Esophagus squamous epithelium (tissue), 5 donors: ENCODE measurements at regions not wholly inside any gene's neighbourhood (a gene's known extent, or its start where the extent isn't known, plus 50 kb on each side); places are given as distances from the start of the nearest gene placed in this dataset.

Experiments used
- DNase-seq: peaks from one replicate; lab custom pipeline; 2025; lab: John Stamatoyannopoulos, UW
- H3K27ac ChIP-seq, 4 donors: fragments of 200-600 bp; sonication (generic); one replicate each; pipeline ENCODE4 v1.5.1; 2016 to 2019; ENCODE audit warnings: mild to moderate bottlenecking in 1 of 4
- H3K27me3 ChIP-seq, 4 donors: fragments of 200-600 bp; sonication (generic); 1 replicate in 3 of 4; 2 replicates in 1 of 4; pipeline versions ENCODE4 v1.5.1 to v1.6.0; 2017 to 2021; ENCODE audit warnings: antibody characterized with exemption in 1 of 4
- H3K36me3 ChIP-seq, 3 donors: fragments of 200-600 bp; sonication (generic); one replicate each; pipeline ENCODE4 v1.5.1; 2016 to 2019
- H3K4me1 ChIP-seq, 3 donors: fragments of 200-600 bp; sonication (generic); one replicate each; pipeline ENCODE4 v1.5.1; 2017 to 2019
- H3K4me3 ChIP-seq, 4 donors: fragments of 200-600 bp; sonication (generic); 1 replicate in 3 of 4; 2 replicates in 1 of 4; pipeline ENCODE4 v1.5.1; 2016 to 2019; ENCODE audit warnings: mild to moderate bottlenecking in 2 of 4, moderate library complexity in 1 of 4
- H3K9me3 ChIP-seq, 3 donors: fragments of 200-600 bp; sonication (generic); one replicate each; pipeline ENCODE4 v1.5.1; 2016 to 2019
- CTCF ChIP-seq, 6 experiments: fragments of 450-650 bp in 4 of 6; fragments of 200-600 bp in 2 of 6; sonication (generic) in 2 of 6; IDR thresholded peaks; one replicate each; pipeline ENCODE4 v1.5.1; 2016 to 2019; ENCODE audit warnings: antibody characterized with exemption in 6 of 6, mild to moderate bottlenecking in 4 of 6, moderate library complexity in 4 of 6
- POLR2A ChIP-seq, 4 donors: fragments of 450-650 bp; IDR thresholded peaks; one replicate each; pipeline ENCODE4 v1.6.1; 2017; ENCODE audit warnings: antibody characterized with exemption in 4 of 4, mild to moderate bottlenecking in 4 of 4, moderate library complexity in 3 of 4
- WGBS, 2 donors: methylation state at CpG; one replicate each; pipeline ENCODE4 v1.1.5; 2018; 5-methylcytosine and 5-hydroxymethylcytosine counted together
- intact Hi-C: fragments of 100-400 bp; cut with DNase I; formaldehyde crosslinking; loops from one replicate; pipeline ENCODE4 v1.15.0; 2022
- donor health status: DM: yes; HTN: yes; CAD: no.

DNA sequence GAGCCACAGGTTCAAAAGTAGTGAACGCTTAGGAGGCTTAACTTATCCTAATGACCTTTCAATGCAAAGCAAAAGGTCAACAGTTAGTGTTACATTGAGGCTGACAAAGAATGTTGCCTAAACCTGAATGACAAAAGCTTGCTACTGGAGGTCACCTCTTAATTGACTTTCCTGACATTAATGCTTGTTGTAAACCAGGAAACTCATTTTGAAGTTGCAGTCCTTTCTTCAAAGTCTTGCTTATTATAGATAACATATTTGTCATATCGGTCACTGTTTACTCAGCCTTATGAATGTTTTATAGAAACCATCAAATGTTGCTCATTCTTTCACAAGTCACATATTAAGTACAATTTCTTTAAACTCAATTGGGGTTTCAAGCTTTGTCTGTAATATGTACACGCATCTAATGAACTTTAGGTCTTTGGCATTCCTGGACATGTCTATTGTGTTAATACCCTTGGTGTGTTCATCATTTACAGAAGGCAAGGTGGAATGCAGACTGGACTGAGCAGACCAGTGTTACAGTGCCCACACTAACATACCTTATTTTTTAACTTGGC lies 488.2 kb upstream of the NECTIN3 start:
- 54 to 61% methylated on average over 3 of the region's 3 CpGs for WGBS, 2 donors
- Histone ChIP-seq H3K36me3 (no peaks in the 10 kb centered on the region), H3K27me3 (no peaks in the 10 kb centered on the region), H3K4me1 (no peaks in the 10 kb centered on the region), H3K4me3 (no peak overlapping the region), H3K9me3 (no peaks in the 10 kb centered on the region), H3K27ac (no peak overlapping the region)
- TF ChIP-seq POLR2A (IDR thresholded peaks at IDR 0.05) (no peak), CTCF (IDR thresholded peaks at IDR 0.05) (no peak)
- no peak for DNase-seq
- intact Hi-C loops, result no loop called here

DNA sequence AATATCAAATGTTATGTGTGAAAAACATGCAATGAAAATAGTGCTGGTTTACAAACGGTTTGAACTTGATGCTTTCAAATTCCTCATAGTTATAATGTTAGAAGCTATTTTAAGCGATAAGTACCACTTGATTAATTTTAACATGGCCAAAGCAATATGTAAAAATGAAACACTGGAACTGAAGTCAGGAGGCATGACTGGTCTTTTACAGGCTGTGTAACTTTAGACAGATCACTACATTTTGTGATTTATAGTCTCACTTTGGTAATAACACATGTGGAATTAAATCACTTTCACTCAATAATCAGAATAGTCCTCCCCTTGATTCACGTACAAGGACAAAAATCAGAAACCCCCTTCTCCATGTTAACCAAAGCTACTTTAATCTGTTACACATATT lies 482.7 kb upstream of the NECTIN3 start:
- Histone ChIP-seq H3K27me3 (no peaks in the 10 kb centered on the region), H3K36me3 (no peaks in the 10 kb centered on the region), H3K4me1 (no peaks in the 10 kb centered on the region), H3K9me3 (peaks cover 0 to 5% (median 0%) of the 10 kb centered on the region in 3 donors), H3K4me3 (no peak overlapping the region), H3K27ac (no peak overlapping the region)
- WGBS, 2 donors, result 43 to 59% methylated on average over 3 of the region's 3 CpGs
- no peak for DNase-seq
- TF ChIP-seq POLR2A (IDR thresholded peaks at IDR 0.05), result no peak
- no peak for TF ChIP-seq CTCF (IDR thresholded peaks at IDR 0.05)
- intact Hi-C loops, result no loop called here

- no peak overlapping the region for H3K4me3 ChIP-seq
- no peaks in the 10 kb centered on the region for H3K36me3 ChIP-seq
- H3K27ac ChIP-seq, result no peak overlapping the region
- intact Hi-C loops, result no loop called here
- TF ChIP-seq POLR2A (IDR thresholded peaks at IDR 0.05) (no peak), CTCF (IDR thresholded peaks at IDR 0.05) (no peak)
- H3K27me3 ChIP-seq, result no peaks in the 10 kb centered on the region
- DNase-seq, result no peak
- peaks cover 0 to 6% (median 0%) of the 10 kb centered on the region in 3 donors for H3K9me3 ChIP-seq
- H3K4me1 ChIP-seq, result no peaks in the 10 kb centered on the region
Measured at GRCh38 chr3:110589341-110589740, 482.3 kb upstream of the NECTIN3 start.

DNA sequence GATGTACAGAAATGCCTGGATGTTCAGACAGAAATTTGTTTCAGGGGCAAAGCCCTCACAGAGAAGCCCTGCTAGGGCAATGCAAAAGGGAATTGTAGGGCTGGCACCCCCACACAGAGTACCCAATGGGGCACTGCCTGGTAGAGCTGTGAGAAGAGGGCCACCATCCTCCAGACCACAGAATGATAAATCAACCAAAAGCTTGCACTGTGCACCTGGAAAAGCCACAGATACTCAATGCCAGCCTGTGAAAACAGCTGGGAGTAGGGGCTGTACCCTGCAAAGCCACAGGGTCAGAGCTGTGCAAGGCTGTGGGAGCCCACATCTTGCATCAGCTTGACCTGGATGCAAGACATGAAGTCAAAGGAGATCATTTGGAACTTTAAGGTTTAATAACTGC lies 477.9 kb upstream of the NECTIN3 start:
- peaks cover 0 to 9% (median 0%) of the 10 kb centered on the region in 3 donors for H3K9me3 ChIP-seq
- H3K4me3 ChIP-seq, result no peak overlapping the region
- intact Hi-C loops, result no loop called here
- no peak for DNase-seq
- TF ChIP-seq CTCF (IDR thresholded peaks at IDR 0.05) (no peak), POLR2A (IDR thresholded peaks at IDR 0.05) (no peak)
- no peaks in the 10 kb centered on the region for H3K4me1 ChIP-seq
- no peak overlapping the region for H3K27ac ChIP-seq
- H3K27me3 ChIP-seq, result no peaks in the 10 kb centered on the region
- no peaks in the 10 kb centered on the region for H3K36me3 ChIP-seq

DNA sequence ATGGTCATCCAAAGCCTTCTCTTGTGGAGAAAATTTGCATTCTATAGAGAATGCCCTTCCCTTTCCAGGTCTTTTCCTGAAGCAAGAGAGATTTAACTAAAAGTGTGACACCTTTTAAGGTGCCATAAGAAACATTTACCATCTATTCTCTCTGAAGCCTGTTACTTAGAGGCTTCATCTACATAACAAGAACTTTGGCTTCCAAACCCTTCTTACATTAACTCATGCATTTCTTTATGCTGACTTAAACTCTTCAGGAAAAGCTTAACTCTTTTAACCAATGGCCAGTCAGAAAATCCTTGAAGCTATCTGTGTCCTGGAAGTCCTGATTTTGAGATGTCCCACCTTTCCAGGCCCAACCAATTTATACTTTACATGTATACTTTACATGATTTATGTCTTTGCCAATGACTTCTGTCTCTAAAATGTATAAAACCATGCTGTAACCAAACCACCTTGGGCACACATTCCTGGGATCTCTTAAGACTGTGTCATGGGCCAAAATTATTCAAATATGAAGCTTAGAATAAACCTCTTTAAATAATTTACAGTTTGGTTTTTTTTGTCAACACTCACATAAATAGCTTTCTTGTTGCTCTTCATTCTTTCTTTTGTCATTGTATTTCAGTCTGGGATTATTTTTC lies 472.6 kb upstream of the NECTIN3 start:
- no peak overlapping the region for H3K4me3 ChIP-seq
- no peaks in the 10 kb centered on the region for H3K27me3 ChIP-seq
- no peaks in the 10 kb centered on the region for H3K36me3 ChIP-seq
- peaks cover 0 to 3% (median 0%) of the 10 kb centered on the region in 3 donors for H3K9me3 ChIP-seq
- TF ChIP-seq CTCF (IDR thresholded peaks at IDR 0.05) (no peak), POLR2A (IDR thresholded peaks at IDR 0.05) (no peak)
- intact Hi-C loops, result no loop called here
- no peaks in the 10 kb centered on the region for H3K4me1 ChIP-seq
- DNase-seq, result no peak
- H3K27ac ChIP-seq, result no peak overlapping the region
